Stimulated activated CD4-positive, alpha-beta T cell treated with anti-CD3 and anti-CD28 coated beads, TNF-alpha, amount 100 ng/mL, for 48 hours (primary cell): ENCODE measurements at regions not wholly inside any gene's neighbourhood (a gene's known extent, or its start where the extent isn't known, plus 50 kb on each side); places are given as distances from the start of the nearest gene placed in this dataset.
"Not testable (repeated sequence)": the region's sequence is repeated elsewhere in the genome, so short reads cannot be mapped to it uniquely, and the experiment has no call there.

ENCODE experiments used
- DNase-seq, 3 donors: peaks; one replicate each; pipeline ENCODE4 v3.0.0-alpha.2; 2020; ENCODE audit warnings: low read depth in 3 of 3

- not testable (repeated sequence) for DNase-seq
Observed at GRCh38 chr9:113740508-113741500, 135.3 kb upstream of the ZNF618 start.

GRCh38 chr9:113741886-113742854, 133.9 kb upstream of the ZNF618 start:
- no peak for DNase-seq

- DNase-seq, result no peak
Observed at GRCh38 chr9:113742878-113743277, 133.2 kb upstream of the ZNF618 start.

GRCh38 chr9:113746486-113746885, 129.6 kb upstream of the ZNF618 start:
- DNase-seq, result no peak

GRCh38 chr9:113748135-113748534, 128.0 kb upstream of the ZNF618 start:
- no peak for DNase-seq

GRCh38 chr9:113753398-113754119, 122.5 kb upstream of the ZNF618 start:
- DNase-seq, result no peak

- no peak for DNase-seq
Observed at GRCh38 chr9:113754739-113755138, 121.4 kb upstream of the ZNF618 start.

GRCh38 chr9:113755433-113755832, 120.7 kb upstream of the ZNF618 start:
- no peak for DNase-seq

- DNase-seq, result no peak
Observed at GRCh38 chr9:113756476-113757192, 119.5 kb upstream of the ZNF618 start.

GRCh38 chr9:113763429-113763828, 112.7 kb upstream of the ZNF618 start:
- no peak for DNase-seq

- no peak for DNase-seq
Observed at GRCh38 chr9:113764572-113764971, 111.5 kb upstream of the ZNF618 start.

GRCh38 chr9:113769412-113769811, 106.7 kb upstream of the ZNF618 start:
- no peak for DNase-seq

GRCh38 chr9:113770396-113770795, 105.7 kb upstream of the ZNF618 start:
- no peak for DNase-seq

- DNase-seq, result no peak
Observed at GRCh38 chr9:113771199-113771598, 104.9 kb upstream of the ZNF618 start.

GRCh38 chr9:113772121-113772810, 103.8 kb upstream of the ZNF618 start:
- no peak for DNase-seq

- no peak for DNase-seq
Observed at GRCh38 chr9:113774963-113775362, 101.1 kb upstream of the ZNF618 start.

GRCh38 chr9:113775749-113776148, 100.4 kb upstream of the ZNF618 start:
- DNase-seq, result no peak

- DNase-seq, result no peak
Observed at GRCh38 chr9:113776194-113776593, 99.9 kb upstream of the ZNF618 start.

GRCh38 chr9:113781381-113781780, 94.7 kb upstream of the ZNF618 start:
- no peak for DNase-seq

- no peak for DNase-seq
Observed at GRCh38 chr9:113781896-113782295, 94.2 kb upstream of the ZNF618 start.
